ENCODE measurements at regions not wholly inside any gene's neighbourhood (a gene's known extent, or its start where the extent isn't known, plus 50 kb on each side); places are given as distances from the start of the nearest gene placed in this dataset.

DNA sequence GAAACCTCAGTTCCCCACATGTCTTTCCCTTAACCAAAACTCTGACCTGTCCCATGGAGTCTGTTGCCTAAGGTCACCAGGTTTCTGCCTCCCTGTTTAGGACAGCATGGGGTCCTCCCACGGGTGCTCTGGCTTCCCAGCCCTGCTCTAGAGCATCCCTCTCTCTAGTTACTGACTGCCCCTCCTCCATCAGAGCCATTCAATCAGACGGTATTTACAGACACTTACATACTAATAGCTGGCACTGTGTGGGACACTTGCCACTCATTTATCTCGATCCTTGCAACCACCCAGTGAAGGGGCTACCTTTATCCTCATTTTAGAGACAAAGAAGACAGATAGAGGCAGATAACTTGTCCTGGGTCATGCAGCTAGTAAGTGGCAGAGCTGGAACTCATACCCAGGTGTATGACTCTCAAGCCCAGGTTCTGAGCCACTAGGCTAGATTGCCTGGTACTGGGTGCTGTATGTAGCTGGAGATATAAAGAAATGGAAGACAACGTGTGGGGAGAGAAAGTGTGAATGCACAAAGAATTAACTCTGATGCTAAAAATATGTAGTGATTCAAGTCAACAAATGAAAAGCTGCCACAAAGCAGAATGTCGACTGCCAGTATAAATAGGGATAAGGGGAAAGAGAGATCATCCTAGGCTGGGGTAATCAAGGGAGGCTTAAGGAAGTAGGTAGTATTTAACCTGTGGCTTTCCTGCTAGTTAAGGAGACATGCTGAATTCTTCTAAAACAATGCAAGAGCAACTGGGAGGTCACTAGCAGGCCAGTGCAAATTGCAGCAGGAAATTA is 52.5 kb upstream of the PDE8B start:
- no peak for DNase-seq (ENCODE audit: low read depth)

DNA sequence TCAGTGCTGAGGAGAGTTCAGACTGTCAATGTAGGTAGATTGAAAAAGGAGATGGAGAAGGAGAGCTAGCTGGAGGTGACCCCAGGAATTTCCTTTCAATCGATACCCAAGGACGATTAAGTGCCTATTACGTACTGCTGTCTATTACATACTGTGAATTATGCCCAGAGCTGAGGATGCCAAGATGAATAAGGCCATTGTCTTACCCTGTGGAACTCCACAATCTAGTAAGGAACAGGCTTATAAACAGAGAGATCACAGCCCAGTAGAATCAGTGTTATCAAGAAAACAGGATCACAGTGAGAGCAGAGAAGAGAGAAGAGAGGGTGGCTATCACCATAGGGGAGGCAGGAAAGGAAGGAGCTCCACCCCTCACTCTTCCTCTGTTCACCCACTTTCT is 54.1 kb upstream of the PDE8B start:
- DNase-seq (ENCODE audit: low read depth), result no peak

DNA sequence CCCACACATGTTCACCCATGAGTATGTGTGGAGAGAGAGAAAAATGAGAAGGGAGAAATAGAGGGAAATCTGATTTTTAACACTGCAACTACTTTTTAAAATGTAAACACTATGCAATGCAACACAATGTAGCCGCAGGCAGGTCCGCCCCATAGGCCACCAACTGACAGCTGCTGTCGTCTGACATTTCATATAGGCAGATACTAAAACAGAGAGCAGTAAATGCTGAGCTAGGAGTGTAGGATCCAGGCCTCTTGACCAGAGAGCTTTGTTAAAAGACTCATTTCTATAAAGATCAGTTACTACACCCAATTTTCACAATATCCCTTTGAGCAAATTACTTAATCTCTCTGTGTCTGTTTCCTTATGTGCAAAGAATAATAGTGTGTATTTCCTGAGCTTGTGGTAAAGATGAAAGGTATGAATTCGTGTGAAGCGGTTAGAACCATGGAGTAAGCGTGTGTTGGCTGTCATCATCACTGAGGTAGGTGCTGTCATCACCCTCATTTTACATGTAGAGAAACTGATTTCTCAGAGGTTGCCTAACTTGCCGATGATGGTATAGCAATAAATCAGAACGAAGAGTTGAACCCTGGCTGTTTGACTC is 55.2 kb upstream of the PDE8B start:
- DNase-seq (ENCODE audit: low read depth), result no peak

DNA sequence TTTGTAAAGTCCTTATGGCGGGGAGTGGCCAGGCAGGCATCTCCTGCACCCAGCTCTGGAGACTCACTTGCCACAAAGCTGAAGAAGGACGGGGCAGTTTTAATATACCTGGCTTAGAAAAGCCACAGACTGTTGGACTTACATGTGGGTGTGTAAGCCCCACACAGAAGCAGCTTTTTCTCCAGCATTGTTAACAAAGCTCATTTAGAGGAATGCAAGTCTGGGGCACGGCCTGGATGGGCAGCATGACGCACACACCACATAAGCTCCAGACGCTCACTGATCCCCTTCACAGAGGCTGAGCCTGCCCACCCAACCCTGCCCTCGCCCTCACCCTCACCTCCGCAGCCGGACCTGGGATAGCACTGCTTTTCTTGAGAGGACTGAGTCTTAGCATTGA is 58.0 kb upstream of the PDE8B start:
- DNase-seq (ENCODE audit: low read depth), result no peak

DNA sequence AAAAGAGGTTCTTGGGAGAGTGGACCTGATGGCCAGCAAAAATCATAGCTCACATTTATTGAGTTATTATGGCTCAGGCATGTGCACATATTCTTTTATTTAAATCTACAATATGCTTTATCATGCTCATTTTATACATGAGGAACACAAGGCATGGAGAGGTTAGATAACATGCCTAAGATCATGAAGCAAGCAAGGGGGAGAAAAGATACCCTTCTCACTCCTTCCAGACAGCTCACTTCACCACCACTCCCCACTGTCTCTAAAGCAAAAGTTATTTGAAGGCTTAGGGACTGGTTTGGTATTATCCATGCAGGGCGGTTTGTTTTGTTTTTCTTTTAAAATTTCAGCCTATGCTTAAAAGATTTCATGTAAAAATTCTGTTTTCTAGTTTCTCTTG is 59.0 kb upstream of the PDE8B start:
- DNase-seq (ENCODE audit: low read depth), result no peak

DNA sequence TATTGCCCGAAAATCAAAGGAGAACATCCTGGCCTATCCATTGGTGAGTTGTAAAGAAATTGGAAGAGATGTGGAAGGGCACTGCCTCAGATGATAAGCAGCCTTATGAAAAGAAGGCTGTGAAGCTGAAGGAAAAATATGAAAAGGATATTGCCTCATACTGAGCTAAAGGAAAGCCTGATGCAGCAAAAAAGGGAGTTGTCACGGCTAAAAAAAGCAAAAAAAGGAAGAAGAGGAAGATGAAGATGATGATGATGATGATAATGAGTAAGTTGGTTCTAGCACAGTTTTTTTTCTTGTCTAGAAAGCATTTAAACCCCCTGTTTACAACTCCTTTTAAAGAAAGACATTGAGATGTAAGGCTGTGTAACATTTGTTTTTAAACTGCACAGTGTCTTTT is 59.8 kb upstream of the ZBED3 start:
- DNase-seq (ENCODE audit: low read depth), result no peak

DNA sequence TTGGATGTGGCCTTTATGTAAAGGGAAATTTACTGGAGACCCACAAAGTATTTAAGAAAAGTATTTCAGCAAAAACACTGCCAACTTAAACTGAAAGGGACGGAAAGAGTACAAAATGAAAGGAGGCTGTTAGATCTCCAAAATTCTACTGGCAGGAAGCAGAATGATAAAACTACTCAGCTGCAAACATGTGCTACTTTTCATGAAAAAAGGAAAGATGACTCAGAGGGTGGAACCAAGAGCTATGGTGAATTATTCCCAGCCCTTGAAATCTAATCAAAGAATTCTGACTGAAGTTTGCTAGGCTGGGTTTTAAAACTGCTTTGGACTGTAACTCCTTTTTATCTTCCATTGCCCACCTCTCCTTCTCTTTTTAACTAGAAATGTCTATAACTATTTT is 58.6 kb upstream of the ZBED3 start:
- DNase-seq (ENCODE audit: low read depth), result no peak

DNA sequence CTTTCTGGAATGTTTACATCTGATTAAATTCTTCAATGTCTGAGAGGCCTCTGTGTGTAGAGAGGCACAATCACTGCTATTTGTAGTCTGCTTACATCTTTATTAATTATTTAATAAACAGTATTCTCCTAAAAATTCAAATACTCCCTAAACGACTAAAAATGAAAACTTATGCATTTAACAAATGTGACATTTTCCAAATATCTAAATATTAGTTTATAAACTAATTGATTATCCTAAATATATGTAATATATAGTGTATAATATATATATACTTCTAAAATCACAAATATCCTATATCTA is 57.7 kb upstream of the ZBED3 start:
- DNase-seq (ENCODE audit: low read depth), result no peak

DNA sequence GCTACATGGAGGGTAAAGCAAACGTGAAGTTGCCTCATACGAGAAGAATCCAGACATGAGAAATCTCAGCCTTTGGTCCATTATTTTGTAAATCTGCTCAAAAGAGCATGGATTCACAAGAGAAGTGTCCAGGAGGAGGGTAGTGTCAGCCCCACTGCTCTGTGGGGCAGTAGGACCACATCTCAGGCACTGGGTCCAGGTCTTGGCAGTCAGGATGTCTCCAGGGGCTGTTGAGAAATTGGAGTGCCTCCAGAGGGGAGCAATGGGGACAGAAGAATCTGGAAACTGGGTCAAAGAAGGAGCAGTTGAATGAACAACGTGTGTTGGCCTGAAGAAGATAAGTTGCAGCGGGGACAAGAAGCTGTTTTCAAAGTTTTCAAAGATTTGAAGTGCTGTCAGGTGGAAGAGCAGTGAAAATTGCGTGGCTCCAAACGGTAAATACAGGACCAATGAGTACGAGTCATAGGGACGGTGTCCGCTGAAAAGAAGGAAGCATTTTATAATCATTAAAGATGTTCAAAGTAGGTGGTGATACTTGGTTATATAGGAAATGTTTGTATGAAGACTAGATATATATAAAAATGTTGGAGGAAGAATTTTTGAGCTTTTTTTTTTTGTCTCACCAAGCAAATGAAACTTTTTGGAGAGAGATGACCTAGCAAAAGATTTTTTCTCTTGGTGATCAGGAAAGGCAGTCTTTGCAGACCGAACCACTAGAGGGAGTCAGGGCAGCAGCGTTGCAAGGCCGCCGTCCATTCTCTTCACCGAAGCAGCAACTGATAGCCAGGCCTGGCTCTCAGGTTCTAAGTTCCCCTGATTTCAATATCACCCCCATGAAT is 57.1 kb upstream of the ZBED3 start:
- DNase-seq (ENCODE audit: low read depth), result peak; percentile 73

DNA sequence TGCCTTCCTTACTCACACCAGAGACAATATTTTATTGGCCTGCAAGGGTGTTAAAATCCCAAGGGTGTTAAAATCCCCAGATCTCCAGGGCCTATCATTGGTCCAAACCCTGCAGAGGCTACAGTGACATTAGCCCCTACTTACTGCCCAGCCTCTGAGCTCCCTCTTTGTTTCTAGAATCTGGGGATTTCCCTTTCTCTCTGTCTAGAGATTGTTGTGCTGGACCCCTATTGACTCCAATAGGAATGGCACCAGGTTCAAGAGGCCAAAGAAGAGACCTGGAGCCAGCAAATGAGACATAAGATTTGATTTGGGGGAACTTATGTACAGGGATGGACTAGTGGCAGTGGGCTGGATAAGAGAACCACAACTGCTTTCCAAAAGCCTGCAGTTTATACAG is 53.3 kb upstream of the ZBED3 start:
- no peak for DNase-seq (ENCODE audit: low read depth)

DNA sequence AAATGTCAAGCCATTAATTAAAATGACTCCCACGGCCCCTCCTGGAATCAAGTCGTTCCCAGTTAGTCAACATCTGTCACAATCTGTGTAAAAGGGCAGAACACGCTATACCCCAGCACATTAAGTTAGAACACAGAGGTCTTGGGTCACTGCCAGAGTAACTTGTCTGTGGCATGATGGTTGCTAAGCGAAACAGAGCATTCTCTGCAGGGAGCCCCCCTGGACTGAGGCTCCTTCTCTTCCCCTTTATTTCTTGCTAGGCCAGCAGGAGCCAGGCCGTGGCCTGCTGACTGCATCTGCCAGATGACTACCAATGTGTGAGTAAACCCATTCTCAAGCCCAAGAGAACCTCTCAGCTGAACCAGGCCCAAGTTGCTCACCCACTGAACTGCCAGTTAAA is 51.9 kb upstream of the ZBED3 start:
- peak; percentile 66 for DNase-seq (ENCODE audit: low read depth)
